ENCODE measurements at regions not wholly inside any gene's neighbourhood (a gene's known extent, or its start where the extent isn't known, plus 50 kb on each side); places are given as distances from the start of the nearest gene placed in this dataset.

DNA sequence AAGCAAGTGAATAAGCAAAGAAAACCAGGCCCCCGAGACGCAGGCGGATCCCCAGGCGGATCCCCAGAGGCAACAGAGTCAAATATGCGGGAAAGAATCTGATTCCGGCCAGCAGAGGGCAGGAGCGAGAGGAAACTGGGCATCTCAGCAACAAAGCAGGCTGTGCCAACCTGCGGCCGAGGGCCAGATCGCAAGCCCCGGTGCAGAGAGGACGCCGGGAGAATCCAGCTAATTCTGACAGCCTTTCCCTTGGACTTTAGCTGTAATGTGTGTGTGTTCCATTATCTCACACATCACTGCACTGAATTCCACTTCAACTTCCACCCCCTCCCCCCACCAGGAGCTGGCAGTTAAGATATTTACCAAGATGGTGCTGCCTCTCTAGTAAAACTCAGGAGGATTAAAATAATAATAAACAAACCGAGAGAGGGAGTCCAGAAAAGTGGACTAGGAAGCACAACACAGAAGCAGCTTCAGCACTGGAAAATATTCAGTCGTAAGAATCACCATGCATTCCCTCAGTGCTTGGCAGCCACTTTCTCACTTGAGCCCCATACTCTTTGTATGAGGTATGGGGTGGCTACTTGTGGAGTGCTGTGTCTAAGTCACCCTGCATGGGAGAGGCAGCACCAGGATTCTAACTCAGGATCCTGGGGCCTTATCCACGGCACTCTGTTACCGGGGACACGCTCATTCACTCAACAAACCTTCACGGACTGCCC lies 66.2 kb upstream of the SNX9 start:
- DNase-seq (ENCODE audit: low read depth in 2 of 2) = peak; percentile 68 to 72

DNA sequence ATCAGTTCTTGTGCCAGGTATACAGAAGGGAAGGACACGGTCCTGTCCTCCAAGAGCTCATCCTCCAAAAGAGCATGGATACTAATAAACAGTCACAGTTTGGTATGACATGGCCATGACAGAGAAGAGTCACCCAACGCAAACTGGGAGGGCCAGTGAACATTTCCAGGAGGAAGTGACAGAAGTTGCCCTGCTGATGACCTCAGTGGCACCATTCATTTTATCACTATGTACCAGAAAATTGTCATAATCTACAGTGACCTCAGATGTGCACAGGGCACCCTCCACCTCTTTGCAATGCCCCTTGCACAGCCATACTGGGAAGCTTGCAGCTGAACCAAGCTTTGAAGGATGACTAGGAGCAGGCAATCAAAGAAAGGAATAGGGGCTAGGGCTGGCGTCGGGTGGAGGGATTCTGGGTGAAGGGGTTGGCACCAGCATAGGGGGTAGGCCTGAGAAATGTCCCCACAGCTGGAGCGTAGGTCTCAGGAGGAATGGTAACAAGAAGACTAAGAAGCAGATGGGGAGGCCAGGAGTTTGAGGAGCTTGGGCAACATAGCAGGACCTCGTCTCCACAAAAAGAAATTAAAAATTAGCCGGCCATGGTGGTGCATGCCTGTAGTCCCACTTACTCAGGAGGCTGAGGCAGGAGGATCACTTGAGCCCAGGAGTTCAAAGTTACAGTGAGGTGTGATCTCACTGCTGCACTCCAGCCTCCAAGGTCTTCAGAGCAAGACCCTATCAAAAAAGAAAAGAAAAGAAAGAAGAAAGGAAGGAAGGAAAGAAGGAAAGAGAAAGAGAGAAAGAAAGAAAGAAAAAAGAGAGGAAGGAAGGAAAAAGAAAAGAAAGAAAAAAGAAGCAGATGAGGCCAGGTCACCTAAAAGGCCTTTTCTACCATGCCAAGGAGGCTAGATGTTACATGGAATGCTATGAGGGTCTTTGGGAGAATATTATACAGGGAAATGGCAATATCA lies 65.3 kb upstream of the SNX9 start:
- DNase-seq (ENCODE audit: low read depth in 2 of 2) = no peak

- DNase-seq (ENCODE audit: low read depth in 2 of 2) = no peak
These were observed 64.5 kb upstream of the SNX9 start for GRCh38 chr6:157758516-157759023.

DNA sequence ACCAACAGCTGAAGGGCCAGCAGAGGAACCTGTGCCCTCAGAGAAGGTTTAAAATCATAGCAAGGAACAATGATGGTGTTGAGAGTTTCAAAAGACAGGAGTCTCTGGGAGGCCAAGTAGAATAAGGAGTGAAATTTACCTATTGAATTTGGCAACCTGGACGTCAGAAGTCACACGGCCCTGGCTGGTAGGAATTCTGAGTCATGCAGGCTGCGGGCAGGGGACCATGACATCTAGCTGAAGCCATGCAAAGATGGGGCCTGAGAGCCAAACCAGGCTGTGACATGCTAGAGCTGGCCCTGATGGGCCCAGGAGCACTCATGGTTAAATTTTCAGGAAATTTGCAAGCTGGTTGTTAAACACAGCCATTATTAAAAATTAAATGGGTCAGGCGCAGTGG lies 64.0 kb upstream of the SNX9 start:
- DNase-seq (ENCODE audit: low read depth in 2 of 2) = no peak

- DNase-seq (ENCODE audit: low read depth in 2 of 2) = no peak
These were observed 62.9 kb upstream of the SNX9 start for GRCh38 chr6:157760137-157760536.

GRCh38 chr6:157760589-157761330 lies 62.3 kb upstream of the SNX9 start:
- no peak for DNase-seq (ENCODE audit: low read depth in 2 of 2)

DNA sequence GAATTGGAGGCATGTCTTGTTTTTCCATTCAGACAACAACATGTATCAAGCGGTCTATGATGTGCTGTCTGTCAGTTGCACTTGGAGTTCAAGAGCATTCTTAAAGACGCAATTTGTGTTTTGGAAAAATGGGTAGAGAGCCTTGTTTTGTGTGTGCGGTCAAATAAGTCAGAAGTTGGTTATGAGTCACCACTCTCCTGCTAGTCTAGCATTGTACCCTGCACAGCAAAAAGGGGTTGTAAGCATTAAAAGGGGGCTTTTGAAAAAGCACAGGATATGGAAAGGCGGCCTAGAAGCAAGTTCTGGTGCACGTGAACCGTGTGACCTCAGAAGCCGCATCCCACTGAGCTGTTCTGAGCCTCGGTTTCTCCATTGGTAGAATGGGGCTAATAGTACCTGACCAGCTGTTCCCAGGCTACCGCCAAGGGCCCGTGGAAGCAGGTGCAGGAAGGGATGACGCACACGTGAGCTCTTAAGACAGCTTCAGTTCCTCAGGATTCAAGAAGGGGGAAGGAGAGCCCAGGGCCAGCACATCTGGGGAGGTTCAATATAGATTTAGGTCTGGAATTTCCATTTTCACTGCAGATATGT lies 61.6 kb upstream of the SNX9 start:
- DNase-seq (ENCODE audit: low read depth in 2 of 2) = no peak

DNA sequence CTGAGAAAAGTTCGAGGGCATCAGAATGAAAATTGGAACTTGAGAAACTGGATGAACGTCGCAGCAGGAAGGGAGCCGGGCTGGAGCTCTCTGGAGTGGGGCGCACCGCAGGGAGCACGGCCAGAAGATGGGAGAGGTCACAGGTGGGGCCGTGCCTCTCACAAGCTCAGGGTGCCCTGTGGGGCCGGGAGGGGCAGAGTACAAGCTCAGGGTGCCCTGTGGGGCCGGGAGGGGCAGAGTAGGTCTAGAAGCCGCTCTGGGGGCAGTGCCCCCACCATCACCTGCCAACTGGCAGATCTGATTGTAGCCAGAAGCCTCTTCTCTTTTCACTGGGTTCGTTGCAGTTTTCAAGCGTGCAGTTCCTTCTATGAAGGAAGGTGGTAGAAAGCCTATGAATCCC lies 61.1 kb upstream of the SNX9 start:
- no peak for DNase-seq (ENCODE audit: low read depth in 2 of 2)

DNA sequence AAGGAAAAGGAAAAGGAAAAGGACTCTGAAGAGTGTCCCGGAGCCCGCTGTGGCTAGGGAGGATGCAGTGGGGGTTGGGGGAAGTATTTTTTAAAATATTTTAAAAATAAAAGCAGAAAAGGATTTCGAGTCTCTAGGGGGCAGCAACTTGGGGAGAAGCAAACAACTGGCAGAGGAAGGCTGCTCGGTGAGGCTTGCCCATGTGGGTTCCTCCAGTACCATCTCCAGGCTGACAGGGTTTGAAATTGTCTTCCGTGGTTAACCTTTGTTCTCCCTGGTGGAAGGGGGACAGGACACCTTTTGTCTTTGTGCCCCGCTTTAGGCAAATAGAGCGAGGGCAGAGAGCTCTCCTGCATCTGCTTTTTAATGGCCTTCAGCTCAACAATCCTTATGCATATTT lies 60.4 kb upstream of the SNX9 start:
- DNase-seq (ENCODE audit: low read depth in 2 of 2) = no peak

GRCh38 chr6:157763129-157763903 lies 59.7 kb upstream of the SNX9 start:
- DNase-seq (ENCODE audit: low read depth in 2 of 2) = no peak

- DNase-seq (ENCODE audit: low read depth in 2 of 2) = no peak
These were observed 59.2 kb upstream of the SNX9 start for GRCh38 chr6:157763904-157764177.

- peak; percentile 63 to 67 for DNase-seq (ENCODE audit: low read depth in 2 of 2)
These were observed 58.6 kb upstream of the SNX9 start for GRCh38 chr6:157764178-157765068.

GRCh38 chr6:157766901-157767774 lies 55.9 kb upstream of the SNX9 start:
- no peak for DNase-seq (ENCODE audit: low read depth in 2 of 2)

GRCh38 chr6:157767775-157768156 lies 55.3 kb upstream of the SNX9 start:
- DNase-seq (ENCODE audit: low read depth in 2 of 2) = no peak

- DNase-seq (ENCODE audit: low read depth in 2 of 2) = no peak
These were observed 54.7 kb upstream of the SNX9 start for GRCh38 chr6:157768304-157768703.

DNA sequence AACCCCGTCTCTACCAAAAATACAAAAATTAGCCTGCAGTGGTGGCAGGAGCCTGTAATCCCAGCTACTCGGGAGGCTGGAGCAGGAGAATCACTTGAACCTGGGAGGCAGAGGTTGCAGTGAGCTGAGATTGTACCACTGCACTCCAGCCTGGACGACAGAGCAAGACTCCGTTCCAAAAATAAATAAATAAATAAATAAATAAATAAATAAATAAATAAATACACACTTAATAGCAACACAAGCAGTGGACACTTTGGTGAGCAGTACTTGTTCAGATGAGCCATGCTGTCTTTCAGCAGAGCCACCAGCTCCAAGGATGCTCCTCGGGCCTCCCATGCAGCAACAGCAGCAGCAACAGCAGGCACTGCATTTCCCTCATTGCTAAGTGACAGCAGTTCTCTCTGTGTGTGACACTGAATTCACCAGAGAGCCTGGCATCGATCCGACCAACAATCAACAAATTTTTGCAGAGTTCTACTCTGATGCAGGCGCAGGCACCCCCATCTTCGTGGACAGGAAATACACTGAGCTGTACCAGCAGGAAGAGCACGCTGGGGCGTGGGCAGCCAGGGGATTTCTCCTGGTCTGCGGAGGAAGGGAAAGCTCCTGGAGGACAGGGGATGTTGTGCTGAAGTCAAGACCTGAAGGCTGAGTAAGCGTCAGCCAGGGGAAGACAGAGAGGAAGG lies 54.0 kb upstream of the SNX9 start:
- no peak for DNase-seq (ENCODE audit: low read depth in 2 of 2)

- DNase-seq (ENCODE audit: low read depth in 2 of 2) = no peak
These were observed 53.1 kb upstream of the SNX9 start for GRCh38 chr6:157769776-157770426.

DNA sequence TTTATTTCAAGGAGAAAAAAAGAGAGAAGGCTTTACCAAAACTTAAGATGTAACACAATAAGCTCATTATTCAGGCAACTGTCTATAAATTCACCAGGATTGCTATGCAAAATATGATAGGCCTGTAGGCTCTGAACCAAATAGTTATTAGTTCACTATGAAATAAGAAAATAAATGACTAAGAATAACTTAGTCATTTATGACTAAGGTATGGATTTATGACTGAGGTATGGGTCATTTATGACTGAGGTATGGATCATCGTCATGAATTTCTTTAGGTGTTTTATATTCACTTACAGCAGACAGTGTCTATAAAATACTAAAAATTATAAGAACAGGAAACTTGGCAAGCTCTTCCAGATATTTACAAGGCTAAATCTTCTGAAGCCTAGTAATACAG lies 52.1 kb upstream of the SNX9 start:
- no peak for DNase-seq (ENCODE audit: low read depth in 2 of 2)
